CD4-positive, alpha-beta T cell treated with Interleukin-6 for 4 hours (primary cell): ENCODE measurements at regions not wholly inside any gene's neighbourhood (a gene's known extent, or its start where the extent isn't known, plus 50 kb on each side); places are given as distances from the start of the nearest gene placed in this dataset.
"Not testable (repeated sequence)": the region's sequence is repeated elsewhere in the genome, so short reads cannot be mapped to it uniquely, and the experiment has no call there.

ENCODE experiments used
- DNase-seq: peaks from one replicate; pipeline ENCODE4 v3.0.0-alpha.2; 2020; ENCODE audit warnings: mixed read lengths

DNA sequence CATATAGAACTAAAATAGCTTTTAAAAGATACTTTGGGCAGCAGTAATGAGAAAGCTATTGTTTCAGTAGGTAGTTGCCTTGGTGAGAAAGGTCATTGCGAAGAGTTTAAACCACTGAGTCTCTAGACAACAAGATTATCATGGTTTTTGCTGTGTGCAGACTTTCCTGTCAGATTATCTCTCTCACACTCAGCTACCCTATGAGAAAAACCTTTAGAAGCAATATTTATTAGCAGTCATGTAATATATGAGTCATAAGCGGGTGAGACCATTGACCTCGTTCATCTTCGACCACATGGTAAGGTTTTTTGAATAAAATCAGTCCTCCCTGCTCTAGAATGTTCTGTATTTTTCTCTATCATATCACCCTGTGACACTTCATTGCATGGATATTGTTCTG lies 59.9 kb downstream of the GPR65 start:
- no peak for DNase-seq

DNA sequence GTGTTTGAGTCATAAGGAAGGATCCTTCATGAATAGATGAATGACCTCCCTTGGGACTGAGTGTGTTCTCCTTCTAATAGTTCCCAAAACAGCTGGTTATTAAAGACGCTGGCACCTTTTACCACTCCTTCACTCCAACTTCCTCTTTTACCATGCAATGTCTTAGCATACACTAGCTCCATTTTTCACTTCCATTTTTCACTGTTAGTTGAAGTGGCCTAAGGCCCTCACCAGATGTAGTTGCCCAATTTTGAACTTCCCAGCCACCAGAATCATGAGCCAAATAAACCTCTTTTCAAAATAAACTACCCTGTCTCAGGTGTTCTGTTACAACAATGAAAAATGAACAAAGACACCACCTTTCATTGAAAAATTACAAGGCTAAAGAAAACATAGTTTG lies 64.7 kb downstream of the GPR65 start:
- no peak for DNase-seq

DNA sequence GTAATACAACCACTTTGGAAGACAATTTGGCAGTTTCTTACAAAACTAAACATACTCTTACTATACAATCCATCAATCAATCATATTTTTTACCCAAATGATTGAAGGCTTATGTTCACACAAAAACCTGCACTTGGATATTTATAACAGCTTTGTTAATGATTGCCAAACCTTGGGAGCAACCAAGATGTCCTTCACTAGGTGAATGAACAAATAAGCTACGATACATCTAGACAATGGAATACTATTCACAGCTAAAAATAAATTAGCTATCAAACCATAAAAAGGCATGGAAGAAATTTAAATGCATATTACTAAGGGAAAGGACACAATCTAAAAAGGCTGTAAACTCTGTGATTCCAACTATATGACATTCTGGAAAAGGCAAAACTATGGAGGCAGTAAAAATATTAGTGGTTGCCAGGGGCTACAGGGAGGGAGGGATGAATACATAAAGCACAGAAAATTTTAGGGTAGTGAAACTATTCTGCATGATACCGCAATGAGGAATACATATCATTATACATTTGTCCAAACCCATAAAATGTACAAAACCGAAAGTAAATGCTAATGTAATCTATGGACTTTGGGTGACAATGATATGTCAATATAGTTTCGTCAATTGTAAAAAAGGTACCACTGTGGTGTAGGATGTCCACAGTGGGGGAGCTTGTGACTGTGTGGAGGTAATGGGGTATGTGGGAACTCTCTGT lies 70.5 kb downstream of the GPR65 start:
- no peak for DNase-seq

DNA sequence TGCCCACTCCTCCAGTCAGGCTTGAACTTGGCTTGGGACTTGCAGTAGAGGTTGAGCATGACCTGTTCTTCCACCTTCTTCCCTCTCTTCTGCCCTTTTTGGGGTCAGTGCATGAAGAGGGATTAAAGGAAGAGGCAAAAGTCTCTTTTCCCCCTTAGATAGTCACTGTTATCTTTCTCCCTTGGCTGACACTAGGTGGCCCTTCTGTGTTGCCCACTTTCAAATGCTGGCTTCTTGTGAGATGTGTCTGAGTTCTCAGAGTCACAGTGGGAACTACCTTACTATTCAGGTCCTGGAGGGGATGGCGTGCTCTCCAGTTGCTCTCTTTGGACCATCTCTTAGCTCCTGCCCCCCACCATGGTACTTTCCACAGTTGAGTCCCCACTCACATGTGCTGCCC lies 73.6 kb downstream of the GPR65 start:
- no peak for DNase-seq

DNA sequence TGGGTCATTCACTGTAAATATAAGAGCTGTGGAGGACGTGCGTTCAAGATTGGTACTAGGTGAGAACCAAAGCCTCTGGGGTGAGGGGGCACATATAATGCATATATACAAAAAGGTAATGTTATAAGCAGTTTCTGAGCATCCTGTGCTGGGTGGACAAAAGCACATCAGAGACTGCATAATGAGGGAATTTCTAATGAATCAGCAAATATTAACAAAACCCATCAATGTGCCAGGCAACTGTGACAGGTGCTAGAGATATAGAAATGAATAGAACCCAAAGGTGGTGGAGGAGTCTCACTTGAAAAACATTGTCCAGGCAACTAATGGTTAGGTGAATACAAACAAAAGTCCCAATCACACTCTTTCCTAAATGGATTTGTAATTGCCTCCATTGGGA lies 74.7 kb downstream of the GPR65 start:
- no peak for DNase-seq

DNA sequence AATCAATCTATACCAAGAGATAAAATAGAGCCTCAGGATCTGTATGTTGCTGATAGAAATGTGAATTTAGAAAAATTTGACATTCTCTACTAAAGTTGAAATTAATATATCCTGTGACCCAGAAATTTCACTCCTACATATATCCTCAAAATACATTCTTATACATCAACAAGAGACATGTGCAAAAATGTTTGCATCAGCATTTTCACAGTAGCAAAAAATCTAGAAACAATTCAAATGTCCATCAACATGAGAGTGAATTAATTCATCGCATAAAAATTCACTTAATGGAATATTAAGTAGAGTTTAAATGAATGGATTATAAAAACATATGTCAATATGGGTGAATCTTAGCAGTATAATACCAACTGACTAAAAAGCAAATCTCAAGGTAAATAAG lies 80.8 kb downstream of the GPR65 start:
- no peak for DNase-seq

DNA sequence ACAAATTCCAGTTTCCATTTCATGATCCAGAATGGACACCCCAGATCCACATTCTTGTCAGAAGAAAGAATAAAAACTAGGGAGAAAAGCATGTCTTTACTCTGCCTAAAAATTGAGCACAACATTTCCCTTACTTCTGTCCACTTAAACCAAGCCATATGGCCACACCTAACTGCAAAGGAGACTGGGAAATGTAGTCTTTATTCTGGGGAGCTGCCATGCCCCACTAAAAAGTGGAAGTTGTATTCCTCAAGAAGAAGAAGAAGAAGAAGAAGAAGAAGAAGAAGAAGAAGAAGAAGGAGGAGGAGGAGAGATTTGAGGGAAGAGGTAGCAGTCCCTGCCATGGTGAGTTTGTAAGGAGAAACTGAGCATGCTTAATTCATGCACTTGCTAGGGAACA lies 84.5 kb downstream of the GPR65 start:
- no peak for DNase-seq

DNA sequence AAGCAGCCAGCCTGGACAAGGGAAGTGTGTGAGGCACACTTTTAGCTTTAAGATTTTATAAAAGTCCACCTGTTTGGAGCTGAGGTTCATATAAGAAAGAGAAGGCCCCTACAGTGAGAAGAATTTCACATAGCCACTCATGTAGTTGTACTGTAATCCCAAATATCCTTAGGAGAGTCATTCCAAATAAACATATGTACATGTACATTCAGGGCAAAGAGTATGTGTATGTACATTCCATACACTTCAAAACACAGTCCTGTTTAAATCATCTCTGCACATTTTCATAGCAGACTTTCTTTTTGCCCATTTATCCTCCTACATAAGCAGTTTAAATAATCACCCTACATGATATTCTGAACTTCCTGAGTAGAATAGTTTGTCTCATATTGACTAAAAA lies 87.6 kb downstream of the GPR65 start:
- no peak for DNase-seq

DNA sequence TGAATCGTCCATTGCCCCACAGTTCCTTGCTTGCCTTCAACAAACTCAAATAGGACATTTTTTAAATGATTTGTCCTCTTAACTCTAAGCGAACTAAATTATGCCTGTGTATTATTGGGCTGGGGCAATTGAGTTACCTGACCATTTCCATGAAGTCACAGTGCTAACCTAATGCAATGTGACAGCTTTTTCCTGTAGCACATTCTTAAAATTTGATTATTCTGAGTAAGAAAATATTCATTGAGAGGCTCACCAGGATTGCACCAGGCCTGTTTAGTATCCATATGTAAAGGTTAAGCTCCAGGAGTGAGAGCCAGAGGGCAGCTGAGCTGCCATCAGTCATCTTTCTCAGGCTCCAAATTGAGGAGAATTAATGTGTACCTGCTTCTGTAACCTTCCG lies 90.9 kb downstream of the GPR65 start:
- DNase-seq: no peak

DNA sequence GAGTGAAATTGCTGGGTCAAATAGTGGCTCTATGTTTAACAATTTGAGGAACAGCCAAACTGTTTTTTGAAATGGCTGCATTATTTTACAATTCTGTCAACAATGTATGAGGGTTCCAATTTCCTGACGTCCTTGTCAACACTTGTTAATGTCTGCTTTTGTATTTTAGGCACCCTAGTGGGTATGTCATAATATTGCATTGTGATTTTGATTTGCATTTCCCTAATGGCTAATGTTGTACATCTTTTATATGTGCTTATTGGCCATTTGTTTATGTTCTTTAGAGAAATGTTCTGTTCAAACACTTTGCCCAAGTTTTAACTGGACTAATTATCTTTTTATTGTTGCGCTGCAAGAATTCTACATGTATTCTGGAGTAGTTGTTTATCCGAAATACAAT lies 93.2 kb downstream of the GPR65 start:
- no peak for DNase-seq

DNA sequence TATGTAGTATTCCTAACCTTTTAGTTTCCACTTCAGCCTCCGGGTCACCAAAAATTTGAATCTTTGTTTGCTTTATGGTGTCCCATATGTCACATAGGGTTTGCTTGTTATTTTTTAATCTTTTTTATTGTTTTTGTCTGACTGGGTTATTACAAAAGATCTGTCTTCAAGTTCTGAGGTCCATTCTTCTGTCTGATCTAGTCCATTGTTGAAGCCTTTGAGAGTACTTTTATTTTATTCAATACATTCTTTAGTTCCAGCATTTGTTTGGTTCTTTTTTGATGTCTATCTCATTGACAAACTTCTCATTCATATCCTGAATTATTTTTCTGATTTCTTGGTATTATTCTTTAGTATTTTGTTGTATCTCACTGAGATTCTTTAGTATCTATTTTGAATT lies 99.8 kb downstream of the GPR65 start:
- DNase-seq: no peak

DNA sequence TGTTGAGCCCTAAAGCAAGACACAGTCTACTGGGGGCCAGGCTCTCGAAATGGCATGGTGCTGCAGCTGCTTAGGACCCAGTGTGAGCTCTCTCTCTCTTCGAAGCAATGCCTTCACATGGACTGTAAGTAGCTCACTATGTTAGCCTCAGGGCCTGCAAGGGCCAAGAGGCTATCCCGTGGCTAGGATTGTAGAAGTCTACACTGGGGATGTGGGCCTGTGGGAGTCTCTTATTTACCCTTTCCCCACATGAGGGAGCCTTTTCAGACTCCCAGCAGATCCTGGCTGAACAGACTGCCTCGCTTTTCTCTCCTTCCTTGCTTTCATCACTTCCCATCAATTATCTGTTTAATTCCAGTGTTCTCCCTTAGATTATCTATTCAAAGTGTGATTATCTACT lies 101.4 kb downstream of the GPR65 start:
- no peak for DNase-seq

DNA sequence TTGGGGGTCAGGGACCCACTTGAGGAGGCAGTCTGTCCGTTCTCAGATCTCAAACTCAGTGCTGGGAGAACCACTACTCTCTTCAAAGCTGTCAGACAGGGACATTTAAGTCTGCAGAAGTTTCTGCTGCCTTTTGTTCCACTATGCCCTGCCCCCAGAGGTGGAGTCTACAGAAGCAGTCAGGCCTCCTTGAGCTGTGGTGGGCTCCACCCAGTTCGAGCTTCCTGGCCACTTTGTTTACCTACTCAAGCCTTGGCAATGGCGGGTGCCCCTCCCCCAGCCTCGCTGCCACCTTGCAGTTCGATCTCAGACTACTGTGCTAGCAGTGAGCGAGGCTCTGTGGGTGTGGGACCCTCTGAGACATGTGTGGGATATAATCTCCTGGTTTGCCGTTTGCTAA lies 122.7 kb downstream of the GPR65 start:
- DNase-seq: not testable (repeated sequence)

DNA sequence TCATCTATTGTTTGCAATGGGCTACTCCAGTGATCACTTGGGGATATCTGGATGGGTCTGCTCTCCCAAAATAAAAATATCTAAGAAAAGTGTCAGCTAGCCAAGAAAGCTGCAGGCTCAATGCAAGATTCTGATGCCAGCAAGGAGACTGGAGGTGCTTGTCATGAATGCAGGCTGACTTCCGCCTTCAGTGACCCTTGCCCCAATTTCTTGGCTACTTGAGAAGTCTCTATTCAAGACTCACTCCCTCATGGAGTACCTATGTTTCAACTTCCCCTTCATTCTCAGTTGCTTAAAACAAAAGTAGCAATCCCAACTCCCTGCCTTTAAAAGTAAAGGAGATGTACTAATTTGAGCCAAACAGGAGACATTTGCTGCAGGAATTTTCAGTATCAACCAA lies 123.9 kb downstream of the GPR65 start:
- no peak for DNase-seq

DNA sequence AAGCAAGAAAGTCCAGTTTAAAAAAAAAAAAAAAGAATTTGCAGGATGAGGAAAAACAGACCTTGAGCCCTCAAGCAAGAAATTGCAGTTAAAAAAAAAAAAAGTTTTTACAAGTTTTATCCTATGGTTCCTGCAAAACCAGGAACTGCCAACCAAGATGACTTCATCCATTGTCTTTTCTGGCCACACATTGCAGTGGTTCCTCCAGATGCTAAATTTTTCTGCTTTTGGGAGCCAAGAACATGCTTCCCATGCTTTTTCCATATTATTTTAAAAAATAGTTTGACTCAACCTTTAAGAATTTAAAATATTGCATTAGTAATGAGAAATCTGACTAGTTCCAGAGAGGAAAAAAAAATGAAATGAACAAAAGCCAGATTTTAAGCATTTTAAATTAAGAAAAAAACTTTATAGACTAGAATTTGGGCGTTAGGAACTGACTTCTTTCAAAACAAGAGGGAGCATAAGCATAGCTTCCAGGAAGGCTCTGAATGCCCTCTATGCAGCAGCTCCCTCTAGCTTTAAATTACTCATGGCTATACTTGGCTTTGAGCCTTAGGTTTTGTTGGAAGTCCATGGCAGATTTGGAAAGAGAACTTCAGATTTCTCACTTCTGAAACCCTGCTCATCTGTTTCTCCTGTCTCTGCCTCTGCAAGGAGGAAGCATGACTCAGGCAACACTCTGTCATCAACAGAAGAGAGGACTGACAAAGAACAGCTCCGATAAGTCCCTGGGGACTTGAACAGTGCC lies 124.5 kb downstream of the GPR65 start:
- peak; percentile 5 for DNase-seq

DNA sequence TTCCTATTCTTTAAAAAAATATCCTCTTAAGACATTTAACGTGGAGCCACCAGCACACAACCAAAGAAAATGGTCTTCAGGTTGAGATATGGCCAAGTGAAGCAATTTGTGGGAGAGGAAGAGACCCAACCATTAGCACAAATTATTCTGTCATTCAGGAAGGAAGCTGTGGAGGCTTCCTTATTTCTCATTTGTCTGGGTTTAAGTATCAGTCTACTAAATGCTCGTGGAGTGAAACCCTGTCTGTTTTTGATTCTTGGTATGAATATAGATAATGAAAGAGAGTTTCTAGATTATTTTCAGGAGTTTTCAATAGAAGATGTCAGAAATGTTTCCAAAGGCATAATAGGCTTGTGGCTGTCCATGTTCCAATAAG lies 125.1 kb downstream of the GPR65 start:
- DNase-seq: no peak
